ENCODE measurements at regions not wholly inside any gene's neighbourhood (a gene's known extent, or its start where the extent isn't known, plus 50 kb on each side); places are given as distances from the start of the nearest gene placed in this dataset.

DNA sequence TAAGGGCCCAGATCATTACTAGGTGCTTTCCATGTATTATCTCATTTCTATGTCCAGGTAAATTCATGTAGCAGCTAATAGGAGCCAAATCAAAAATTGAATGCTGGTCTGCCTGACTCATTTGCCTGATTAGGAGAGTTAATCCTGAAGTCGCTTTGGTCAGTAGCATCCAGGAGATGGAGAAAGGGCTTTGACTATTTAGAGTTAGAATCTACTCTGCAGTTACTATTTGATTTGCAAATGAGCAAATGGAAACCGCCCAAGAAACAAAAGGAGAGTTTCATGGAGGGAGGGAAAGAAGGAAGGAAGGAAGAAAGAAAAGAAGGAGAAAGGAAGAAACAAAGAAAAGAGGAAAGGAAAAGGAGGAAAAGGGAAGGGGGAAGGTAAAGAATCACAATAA lies 539.6 kb upstream of the MMS22L start:
- no peak for DNase-seq

DNA sequence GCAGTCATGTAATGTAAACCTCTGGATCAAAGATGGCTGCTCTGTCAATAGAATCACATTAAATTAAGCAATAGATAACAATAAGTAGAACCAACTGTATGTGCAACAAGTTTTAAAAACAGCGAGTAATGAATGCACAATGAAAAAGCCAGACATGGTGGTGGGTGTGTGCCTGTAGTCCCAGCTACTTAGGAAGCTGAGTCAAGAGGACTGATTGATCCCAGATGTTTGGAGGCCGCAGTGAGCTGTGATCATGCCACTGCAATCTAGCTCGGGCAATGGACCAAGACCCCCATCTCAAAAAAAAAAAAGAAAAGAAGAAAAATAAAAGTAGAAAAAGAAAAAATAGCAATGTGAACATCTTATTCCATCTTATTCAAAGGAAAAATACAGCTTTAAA lies 558.7 kb upstream of the MMS22L start:
- no peak for DNase-seq

DNA sequence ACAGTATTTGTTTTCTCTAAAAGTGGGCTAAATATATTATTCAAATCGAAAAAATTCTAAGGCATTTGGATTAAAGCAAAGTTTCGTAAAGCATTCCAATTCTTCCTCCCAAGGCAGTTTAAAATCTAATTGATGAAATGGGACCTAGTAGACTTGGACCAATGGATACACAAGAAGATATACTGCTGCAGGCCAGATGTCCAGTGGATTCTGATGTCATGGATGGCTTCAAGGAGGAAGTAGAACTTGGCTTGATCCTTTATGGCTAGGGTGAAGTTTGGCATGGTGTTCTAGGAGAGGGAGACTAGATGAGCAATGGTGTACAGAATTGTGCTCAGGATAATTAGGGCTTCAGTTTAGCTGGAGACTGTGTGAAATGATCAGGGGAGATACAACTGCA lies 559.5 kb upstream of the MMS22L start:
- DNase-seq, result no peak

DNA sequence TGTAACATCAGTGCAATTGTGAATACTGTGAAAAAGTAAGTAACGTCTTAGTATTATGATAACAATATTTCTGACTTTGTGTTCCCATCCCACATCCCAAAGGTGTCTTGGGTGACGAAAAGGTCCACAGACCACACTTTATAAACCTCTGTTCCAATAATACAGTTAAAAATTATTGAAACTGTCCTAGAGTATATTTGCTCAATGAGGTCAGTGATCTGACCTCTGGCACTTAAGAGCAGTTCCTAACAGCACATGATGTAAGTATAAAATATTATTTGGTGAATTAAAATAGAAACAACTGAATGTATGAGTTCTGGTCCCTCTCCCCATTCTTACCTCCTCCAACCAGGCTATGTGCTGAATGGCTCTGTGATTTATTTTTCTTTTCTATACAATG lies 566.4 kb upstream of the MMS22L start:
- DNase-seq, result no peak

DNA sequence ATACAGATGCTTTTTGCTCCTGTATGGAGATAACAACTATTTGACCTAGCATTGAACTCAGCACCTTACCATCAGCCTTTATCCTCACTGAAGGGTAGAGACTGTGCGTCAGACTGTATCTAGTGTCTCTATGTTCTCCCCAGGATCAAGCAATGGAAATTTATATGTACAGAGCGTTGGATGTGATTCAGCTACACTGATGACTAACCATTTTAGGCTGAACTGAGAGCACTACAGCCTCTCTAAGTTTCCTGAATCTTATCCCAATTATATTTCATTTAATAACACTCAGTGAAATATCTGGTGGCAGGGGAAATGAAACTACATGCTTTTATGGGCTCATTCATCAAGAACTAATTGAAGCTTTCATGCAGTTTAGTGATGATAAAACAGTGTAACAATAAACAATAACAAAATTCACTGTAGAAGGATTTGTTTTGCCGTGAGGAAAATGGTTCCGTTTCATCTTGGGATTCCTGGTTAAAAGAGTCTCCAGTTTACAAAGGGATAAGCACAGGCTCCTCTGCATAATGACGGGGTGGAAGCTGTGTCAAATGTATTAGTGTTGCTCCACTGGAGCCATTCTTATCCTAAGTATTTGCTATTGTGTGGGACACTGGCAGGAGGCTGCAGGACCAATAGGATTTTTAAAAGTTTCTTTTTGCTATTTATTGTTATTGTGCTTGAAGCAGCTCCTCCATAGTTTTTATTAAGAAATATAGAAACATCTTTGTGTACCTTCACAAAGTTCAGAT lies 567.6 kb upstream of the MMS22L start:
- DNase-seq, result no peak

DNA sequence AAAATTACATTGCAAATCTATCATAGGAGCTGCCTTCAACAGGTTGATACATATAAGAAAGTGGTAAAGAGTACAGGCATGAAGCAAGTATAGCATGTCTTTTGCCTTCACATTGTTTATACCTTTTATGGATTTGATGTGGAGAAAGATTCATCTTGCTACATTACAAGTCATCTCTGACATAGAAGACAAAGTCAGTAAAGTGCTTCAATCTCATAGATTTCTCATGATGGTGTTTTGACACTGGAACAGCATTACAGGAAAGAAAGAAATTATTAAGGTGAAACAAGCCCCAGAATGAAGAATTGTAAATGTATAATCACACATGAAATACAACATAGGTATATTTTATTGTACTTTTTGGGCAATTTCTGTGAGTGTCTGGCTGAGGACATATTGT lies 580.7 kb upstream of the MMS22L start:
- DNase-seq, result no peak

DNA sequence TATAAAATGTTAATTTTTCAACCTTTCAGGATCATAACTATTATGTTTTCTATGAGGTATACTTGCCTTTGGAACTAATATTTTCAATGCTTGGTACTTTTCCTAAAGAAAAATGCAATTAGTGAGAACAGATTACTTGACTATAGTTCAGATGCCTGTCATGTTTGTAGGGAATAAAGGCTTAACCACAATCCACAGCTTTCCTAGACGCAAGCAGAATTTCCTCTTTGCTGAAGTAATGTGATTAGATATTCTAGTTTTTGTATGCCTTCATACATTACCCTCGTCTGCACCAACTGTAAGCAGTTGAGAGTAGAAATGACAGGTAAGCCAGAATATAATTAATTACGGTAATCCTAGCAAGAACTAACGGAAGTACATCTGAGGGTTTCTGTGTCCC lies 581.4 kb upstream of the MMS22L start:
- no peak for DNase-seq

DNA sequence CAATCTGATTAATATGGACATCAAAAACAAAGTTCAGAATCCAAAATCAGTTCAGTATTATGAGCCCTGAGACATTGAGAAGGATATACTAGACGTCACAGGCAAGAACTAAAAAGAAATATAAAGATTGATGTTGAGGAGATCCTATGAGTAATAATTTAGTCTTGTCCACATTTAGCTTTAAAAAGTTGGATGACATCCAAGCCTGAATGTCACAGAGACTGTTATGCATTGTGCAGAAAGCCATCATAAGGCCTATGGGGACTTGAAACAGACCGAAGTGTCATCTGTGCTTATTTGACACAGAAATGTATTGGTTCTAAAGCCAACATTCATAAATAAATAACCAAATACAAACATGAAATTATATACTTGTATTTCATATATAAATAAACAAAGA lies 581.8 kb upstream of the MMS22L start:
- no peak for DNase-seq

DNA sequence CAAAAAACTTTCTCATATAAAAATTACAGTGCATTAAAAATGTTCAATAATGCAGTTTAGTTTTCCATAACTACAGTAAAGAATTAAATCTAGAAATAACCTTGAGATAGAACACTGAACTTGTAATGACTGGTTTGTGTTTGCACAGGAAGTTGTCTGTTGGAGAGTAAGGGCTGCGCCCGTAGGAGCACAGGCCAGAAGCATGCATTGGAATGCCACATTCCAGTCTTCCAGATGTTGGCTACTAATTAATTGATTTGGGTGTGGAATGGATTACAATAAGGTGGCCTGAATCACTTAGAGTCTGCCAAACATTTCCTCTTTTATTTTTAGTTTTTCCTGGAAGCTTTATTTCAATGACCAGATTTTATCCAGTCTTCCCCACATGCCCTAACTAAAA lies 582.6 kb upstream of the MMS22L start:
- DNase-seq, result no peak

DNA sequence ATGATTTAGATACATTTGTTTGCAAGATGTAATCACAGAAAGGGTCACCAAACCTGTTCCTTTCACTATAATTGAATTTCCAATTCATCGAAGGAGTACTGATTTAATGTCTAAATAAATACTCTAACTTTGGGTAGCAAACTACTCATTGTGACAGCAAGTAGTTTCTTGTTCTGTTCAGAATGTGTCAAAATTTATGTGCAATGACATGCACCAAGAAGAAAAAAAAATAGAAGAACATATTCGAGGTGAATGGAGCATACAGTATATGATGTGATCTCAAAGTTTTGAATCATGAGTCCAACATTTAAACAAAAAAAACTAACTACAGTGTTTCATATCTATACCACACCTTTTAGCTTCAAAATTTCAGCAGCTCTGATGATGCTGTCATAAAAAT lies 583.6 kb upstream of the MMS22L start:
- no peak for DNase-seq

DNA sequence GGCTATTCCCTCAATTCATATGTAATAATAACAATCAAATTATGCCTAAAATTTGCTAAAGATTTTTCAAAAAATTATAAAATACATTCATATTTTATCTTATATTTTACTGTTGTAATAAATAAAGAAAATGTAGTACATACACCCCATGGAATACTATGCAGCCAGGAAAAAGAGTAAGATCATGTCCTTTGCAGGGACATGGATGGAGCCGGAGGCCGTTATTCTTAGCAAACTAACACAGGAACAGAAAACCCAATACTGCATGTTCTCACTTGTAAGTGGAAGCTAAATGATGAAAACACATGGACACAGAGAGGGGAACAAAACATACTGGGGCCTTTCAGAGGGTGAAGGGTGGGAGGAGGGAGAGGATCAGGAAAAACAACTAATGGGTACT lies 584.2 kb upstream of the MMS22L start:
- DNase-seq, result no peak

DNA sequence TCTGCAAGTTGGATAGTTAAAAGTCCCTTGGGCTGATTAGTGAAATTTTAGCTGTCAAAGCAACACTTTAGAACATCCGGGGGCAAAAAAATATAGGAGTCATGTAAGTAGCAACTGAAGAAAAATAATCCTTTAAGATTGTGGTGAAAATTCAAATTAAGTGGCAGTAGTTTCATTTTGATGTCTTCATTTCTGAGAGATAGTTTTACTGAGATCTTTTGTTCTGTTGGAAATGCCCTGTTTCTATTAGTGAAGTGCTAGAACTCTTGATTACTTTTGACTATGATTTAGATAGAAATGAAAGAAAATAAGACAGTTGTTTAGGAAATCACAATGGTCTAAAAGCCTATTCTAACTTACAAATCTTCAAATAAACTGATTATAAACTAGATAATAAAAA lies 587.3 kb upstream of the MMS22L start:
- DNase-seq, result no peak

DNA sequence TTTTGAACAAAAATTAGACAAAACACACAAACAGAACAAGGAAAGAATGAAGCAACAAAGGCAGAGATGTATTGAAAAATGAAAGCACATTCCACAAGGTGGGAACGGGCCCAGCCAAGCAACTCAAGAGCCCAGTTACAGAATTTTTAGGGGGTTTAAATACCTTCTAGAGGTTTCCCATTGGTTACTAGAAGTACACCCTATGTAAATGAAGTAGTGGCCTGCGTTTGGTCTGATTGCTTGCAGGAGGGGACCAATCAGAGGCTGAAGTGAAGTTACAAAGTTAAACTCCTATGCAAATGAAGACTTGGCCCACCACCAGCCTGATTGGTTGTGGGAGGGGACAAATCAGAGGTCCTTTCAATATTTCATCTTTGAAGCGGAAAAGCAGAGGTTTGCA lies 593.7 kb upstream of the MMS22L start:
- DNase-seq, result no peak

DNA sequence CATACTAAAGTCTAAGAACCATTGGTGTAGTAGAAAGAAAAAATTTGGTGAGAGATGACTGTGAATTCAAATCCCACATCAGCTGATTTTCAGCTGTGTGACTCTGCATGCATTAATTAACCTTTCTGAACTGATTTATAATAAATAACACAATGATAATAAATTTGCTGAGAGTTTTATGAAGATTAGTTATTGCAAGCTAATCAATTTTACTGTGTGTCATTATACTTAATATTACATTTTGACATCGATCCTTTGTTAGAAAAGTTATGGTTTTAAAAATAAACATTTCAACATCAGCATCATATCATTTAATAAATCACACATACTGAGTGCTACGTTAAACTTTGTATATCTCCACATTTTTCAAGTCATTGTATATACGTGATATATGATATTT lies 599.7 kb upstream of the MMS22L start:
- no peak for DNase-seq

DNA sequence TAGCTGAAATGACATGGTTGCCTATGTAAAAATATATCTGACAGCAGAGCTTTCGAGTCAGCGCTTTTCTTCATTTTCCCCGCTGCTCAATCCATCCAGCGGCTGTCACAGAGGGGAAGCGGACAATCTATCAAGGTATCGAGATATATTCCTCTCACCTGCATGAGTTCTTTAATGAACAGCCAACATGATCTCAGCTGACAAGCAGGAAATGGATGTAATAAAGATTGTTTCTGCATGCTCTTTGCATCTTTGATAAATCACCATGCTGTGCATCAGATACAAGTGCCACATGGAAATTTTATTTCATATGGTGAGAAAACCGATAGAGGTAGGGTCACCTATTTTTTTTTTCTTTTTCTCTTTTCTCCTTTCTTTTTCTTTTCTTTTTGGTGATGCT lies 602.3 kb upstream of the MMS22L start:
- DNase-seq, result no peak

DNA sequence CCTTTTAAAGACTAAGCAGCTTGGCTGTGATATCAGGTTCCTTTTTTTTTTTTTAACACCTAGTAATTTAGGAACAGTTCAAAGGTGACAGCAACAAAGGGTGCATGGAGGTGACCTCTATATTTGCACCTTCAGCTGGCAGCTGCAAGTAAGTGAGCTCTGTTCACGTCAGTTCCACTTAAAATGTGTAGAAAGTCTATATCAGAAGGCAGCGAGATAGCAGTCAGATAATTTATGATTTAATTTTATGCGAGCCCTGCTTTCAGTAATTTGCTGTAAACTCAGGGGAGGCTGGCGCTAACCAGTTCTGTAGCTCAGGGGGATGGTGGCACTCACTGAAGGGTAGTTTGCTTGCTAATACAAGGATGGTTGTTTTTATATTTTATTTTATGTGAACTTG lies 602.8 kb upstream of the MMS22L start:
- DNase-seq, result no peak

DNA sequence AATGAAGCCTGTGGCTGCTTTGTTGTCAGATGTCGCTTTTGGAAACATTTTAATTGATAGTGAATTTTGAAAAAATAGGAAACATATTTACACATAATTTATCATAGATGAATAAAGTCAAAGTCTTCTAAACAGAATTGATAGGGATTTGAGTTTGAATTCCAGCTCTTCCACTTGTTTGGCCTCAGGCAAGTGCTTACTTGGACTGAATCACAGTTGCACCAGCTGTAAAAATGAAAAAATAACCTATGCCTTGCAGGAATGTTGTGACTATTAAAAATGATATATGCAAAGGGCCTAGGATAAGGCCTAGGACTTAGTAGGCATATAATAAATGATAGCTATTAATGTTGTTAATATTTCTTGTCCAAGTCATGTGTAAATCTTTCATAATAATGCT lies 618.5 kb upstream of the MMS22L start:
- no peak for DNase-seq

DNA sequence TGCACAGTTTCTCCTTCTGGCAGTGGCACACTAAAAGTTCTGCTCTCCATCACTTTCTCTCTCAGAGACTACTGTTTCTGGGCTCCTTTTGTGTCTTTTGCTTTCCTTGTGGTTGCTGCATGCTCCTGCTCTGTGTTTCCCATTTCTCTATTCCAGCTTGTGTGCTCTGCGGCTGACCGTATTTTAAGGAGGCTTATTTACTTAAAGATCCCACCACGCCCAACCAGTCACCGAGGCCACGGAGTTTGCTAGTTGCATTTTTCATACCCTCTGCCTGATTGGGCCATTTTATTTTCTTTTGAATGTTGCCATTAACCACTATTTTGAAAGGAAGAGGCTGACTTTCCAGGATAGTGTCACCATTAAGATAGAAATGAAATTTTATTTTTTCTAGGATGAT lies 626.4 kb upstream of the MMS22L start:
- no peak for DNase-seq

DNA sequence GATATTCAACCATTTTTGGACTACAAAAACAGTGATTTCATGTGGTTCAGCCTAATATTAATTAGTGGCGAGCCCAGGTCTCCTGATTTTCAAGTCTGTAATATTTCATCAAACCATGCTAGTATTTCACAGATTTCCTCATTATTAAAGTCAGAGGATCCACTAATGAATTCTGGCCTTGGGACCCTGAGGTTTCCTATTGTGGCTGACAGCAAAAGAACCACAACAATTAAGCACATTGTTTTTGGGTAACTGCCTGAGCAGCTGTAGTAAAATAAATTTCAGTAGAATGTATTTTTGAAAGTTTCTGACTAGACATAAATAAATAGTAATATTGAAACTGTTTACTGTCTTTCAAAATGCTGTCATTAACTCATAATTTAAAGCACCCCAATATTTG lies 630.7 kb upstream of the MMS22L start:
- no peak for DNase-seq

DNA sequence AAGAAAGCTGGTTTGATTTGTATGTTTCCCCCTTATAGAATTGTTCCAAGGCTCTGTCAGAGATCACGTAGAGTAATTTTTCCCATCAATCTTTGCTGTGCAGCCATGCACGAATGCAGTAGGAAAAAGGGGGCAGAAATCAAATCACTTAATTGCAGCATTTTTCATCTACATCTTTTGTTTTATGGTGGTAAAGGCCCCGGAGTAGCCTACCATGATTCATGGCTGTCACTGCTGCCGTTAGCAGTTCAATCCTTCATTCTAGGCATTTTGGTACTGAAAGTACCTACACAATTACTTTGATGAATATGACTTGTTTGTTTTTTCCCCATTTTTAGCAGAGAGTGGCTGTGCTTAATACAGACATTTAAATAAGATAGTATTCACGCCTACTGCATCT lies 631.9 kb upstream of the MMS22L start:
- DNase-seq, result no peak

DNA sequence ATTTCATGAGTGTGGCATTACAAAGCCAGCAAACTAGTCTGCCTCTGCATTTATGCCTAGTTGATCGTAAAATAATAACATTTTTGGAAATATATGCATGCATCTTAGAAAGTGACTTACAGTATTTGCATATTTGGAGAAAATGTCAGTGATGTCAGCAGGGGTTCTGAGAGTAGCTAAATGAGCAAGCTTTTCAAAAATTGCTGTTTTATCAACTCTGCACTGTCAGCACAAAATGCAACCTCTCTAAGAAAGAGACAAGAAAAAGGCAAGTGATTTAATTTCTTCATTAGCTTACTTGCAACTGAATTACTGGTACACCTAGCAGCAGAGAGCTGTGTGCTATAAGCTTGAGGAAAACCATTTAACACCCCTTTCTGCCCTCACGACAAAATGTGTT lies 632.5 kb upstream of the MMS22L start:
- no peak for DNase-seq

DNA sequence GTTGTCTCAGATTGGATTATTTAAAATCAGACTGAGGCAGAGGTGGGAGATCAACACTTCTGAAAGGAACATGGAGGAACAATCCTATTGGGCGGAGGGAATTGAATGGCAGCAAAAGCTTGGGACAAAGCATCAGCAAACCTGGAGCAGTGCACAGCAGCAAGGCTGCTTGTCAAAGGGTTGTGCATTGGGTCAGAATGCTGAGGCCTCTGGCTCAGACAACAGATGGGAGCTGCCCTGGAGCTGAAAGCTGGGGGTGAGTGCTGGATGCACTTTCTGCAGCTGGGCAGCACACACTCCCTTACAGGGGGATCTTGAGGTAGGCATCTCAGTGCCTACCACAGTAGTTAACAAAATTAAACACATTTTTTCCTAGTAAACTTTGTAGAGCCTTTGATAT lies 634.4 kb upstream of the MMS22L start:
- no peak for DNase-seq

DNA sequence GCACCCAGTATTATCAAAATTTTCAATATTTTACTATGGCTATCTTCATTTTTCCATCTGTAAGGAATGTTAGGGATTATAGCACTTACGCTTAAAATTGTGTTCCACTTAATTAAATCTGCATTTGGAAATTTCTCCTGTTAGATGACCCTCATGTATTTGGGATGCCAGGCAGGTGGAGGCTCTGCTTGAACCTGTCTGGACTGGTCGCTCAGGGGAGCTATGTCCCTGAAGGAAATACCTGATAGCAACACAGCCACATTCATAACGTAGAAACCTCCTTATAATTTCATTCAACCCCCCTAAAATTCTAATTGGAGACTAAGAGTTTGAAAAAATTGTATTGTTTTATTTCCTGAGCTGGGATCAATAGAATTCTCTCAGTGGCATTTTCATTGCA lies 636.0 kb upstream of the MMS22L start:
- DNase-seq, result no peak

DNA sequence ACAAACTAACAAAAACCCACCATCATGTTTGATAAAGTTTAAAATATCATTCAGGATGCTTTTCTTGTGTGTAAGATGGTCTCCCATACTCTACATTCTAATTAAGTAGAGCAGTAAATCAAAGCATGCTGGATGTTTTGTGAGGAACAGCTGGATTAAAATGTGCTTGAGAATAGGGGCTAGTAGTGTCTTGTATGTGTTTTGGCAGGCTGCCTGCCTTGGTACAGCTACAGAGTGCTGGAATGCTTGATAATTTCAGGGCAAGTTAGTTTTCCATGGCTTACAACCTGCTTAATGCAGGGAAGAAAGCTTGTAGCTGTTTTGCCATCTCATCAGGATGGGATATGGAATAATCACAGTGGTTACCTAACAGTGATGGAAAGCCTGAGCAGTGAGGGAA lies 636.6 kb upstream of the MMS22L start:
- DNase-seq, result no peak

DNA sequence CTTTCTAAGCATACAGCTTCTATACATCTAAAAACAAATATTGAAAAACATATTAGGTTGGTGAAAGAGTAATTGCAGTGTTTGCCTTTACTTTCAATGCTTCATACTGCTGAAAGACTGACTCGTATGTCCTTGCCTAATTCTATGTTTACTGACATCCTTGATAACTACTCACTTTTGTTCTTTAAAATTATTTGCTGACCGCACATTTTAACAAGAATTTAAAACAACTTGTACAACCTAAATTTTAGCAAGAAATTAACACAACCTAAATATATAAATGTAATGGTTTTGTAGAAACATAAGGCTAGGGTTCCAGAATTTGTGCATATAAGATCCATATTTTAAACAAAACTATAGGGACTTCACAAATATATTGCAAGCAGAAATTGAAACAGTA lies 640.2 kb upstream of the MMS22L start:
- no peak for DNase-seq

DNA sequence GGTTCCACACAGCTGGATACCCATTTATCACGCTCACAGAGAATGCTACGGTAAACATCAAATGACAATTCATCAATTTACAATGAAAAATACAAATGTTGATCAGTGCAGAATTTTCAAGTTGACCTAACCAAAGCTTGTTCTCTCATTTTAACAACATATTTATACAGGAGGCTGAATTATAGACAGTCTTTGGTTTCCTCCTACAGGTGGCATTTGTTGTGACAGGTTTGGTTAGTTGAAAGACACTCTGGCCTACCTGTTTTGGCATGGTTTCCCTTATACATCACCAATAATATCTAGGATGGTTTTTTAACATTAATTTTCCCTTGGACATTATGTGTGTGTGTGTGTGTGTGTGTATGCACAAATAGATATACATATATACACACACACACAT lies 642.5 kb upstream of the MMS22L start:
- DNase-seq, result no peak

Data from activated CD8-positive, alpha-beta memory T cell treated with anti-CD3 and anti-CD28 coated beads for 24 hours (primary cell).